Neural progenitor cell (in vitro differentiated cells): ENCODE measurements at regions not wholly inside any gene's neighbourhood (a gene's known extent, or its start where the extent isn't known, plus 50 kb on each side); places are given as distances from the start of the nearest gene placed in this dataset.
"Not testable (repeated sequence)": the region's sequence is repeated elsewhere in the genome, so short reads cannot be mapped to it uniquely, and the experiment has no call there.

Experiments
- CTCF ChIP-seq: fragments of 200-600 bp; sonication (generic); IDR thresholded peaks from 2 replicates; pipeline ENCODE4 v1.5.1; 2017; ENCODE audit warnings: antibody characterized with exemption, mild to moderate bottlenecking
- EZH2phosphoT487 ChIP-seq: fragments of 200-600 bp; sonication (generic); IDR thresholded peaks from 2 replicates; pipeline ENCODE4 v1.6.1; 2017; ENCODE audit warnings: antibody characterized with exemption

GRCh38 chr20:5682556-5682955 is 67.6 kb upstream of the SHLD1 start:
- TF ChIP-seq CTCF, EZH2phosphoT487: not testable (repeated sequence)
